ENCODE measurements at regions not wholly inside any gene's neighbourhood (a gene's known extent, or its start where the extent isn't known, plus 50 kb on each side); places are given as distances from the start of the nearest gene placed in this dataset.
"Not testable (repeated sequence)": the region's sequence is repeated elsewhere in the genome, so short reads cannot be mapped to it uniquely, and the experiment has no call there.

DNA sequence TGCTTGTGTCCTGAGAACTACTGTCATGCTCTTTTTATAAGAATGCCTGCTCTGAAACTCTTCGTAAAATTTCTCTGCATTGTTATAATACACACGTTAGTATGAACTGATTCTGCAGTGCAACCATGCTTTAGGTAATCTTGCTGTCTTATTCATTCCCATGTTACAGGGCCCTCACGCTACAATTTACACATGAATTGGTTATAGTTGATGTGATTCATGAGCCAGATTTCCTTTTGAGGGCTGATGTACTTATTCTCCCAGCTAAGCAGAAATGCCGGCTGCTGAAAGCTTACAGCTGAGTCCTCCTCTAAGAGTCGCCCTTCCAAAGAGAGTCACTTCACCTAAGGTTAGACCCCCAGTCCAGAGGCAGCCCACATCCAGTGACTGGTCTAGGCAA, 233.5 kb upstream of the PCSK5 start:
- in situ Hi-C loops (cut with HindIII; ENCODE audit: low sequenced_read_pairs) = no loop called here

DNA sequence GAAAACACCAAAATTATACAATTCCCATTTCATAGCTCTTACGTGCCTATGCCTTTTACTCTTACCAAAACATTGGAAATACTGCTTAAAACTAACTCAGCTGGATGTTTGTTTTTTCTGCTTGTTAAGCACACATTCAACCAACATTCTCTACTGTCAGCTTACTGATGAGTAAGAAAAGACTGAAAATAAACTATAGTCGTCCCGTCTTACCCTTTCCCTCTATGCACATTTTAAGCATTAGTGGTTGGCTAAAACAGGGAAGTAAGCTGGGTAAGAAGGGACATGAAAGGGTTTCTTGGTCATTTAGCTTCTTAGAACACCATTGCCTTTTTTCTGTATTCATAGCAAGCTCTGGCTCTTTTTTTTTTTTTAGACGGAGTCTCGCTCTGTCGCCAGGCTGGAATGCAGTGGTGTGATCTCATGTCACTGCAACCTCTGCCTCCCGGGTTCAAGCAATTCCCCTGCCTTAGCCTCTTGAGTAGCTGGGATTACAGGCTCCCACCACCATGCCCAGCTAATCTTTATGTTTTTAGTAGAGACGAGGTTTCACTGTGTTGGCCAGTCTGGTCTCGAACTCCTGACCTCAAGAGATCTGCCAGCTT, 232.1 kb upstream of the PCSK5 start:
- in situ Hi-C loops (cut with HindIII; ENCODE audit: low sequenced_read_pairs) = no loop called here

GRCh38 chr9:75664597-75664996, 225.9 kb upstream of the PCSK5 start:
- in situ Hi-C loops (cut with HindIII; ENCODE audit: low sequenced_read_pairs) = no loop called here

GRCh38 chr9:75666856-75667554, 223.5 kb upstream of the PCSK5 start:
- in situ Hi-C loops (cut with HindIII; ENCODE audit: low sequenced_read_pairs) = no loop called here

DNA sequence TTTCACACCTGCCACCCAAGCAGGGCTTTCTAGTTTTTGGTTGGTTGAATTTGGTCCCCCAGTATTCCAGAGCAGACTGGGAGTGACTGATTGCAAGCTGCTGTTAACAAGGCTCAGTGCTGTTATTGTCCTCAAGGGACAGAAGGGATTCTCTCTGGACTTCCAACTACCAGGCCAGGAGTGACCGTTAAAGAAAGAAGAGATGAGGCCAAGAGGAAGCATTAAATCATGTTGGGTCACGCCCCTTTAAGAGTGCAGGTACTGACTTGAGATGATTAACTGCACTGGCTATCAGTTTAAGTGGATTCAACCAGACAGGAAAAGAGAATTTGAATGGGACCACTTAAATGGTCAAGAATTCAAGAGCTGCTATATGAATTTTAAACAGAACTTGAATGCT, 220.8 kb upstream of the PCSK5 start:
- in situ Hi-C loops (cut with HindIII; ENCODE audit: low sequenced_read_pairs) = no loop called here

GRCh38 chr9:75671354-75671753, 219.1 kb upstream of the PCSK5 start:
- in situ Hi-C loops (cut with HindIII; ENCODE audit: low sequenced_read_pairs) = no loop called here

GRCh38 chr9:75672478-75672877, 218.0 kb upstream of the PCSK5 start:
- in situ Hi-C loops (cut with HindIII; ENCODE audit: low sequenced_read_pairs) = no loop called here

DNA sequence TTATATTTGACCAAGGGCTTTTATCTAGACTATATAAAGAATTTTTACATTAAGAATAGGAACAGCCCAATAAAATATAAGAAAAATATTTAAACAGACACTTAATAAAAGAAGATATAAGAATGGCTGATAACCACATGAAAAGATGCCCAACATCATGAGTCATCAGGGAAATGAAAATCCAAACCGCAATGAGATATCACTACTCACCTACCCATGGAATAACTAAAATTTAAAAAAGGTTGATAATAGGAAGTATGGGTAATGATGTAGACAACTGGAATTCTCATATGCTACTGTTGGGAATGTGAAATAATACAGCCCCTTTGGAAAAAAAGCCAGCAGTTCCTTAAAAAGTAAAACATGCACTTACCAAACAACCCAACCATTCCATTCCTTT, 206.9 kb upstream of the PCSK5 start:
- in situ Hi-C loops (cut with HindIII; ENCODE audit: low sequenced_read_pairs) = no loop called here

DNA sequence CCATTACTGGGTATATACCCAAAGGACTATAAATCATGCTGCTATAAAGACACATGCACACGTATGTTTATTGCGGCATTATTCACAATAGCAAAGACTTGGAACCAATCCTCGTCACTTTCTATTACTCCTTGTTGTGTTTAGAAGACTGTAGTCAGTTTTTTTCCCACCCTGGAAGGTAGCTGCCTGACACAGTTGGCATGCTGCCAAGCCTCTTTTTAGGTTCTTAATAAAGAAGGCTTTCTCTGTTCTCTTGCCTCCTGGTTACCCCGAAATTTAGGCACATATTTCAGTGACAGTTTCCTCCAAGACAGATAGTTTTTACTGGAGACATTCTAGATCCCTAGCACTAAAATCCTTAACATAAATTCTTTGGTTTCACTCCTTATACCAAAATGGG, 205.4 kb upstream of the PCSK5 start:
- in situ Hi-C loops (cut with HindIII; ENCODE audit: low sequenced_read_pairs) = no loop called here

- in situ Hi-C loops (cut with HindIII; ENCODE audit: low sequenced_read_pairs) = no loop called here
Observed at GRCh38 chr9:75687359-75687953, 203.0 kb upstream of the PCSK5 start.

DNA sequence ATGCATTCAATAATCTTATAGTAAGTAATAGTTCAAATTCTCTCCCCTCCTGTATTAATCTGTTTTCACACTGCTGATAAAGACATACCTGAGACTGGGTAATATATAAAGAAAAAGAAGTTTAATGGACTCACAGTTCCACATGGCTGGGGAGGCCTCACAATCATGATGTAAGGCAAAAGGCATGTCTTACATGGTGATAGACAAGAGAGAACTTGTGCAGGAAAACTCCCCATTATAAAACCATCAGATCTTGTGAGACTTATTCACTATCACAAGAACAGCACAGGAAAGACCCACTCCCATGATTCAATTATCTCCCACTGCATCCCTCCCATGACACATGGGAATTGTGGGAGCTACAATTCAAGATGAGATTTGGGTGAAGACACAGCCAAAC, 199.9 kb upstream of the PCSK5 start:
- in situ Hi-C loops (cut with HindIII; ENCODE audit: low sequenced_read_pairs) = not testable (repeated sequence)

DNA sequence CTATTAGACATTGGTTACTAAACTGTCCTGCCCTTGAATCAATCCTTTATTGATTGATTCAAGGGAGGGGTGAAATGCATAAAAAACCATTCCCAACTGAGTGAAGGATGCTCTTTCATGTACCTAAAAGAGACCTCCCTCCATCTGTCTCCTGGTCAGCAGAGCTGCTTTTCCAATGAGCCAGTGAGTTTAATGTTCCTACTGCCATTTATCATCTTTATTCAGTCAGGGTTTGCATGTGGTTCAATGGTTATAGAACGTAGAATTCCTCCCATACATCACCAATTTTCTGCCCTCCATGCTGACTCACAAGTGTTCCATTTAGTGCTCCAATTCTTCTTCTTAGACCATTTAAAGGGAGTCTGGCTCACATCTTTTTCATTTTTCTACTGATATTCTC, 199.1 kb upstream of the PCSK5 start:
- in situ Hi-C loops (cut with HindIII; ENCODE audit: low sequenced_read_pairs) = no loop called here

GRCh38 chr9:75692309-75692708, 198.2 kb upstream of the PCSK5 start:
- in situ Hi-C loops (cut with HindIII; ENCODE audit: low sequenced_read_pairs) = no loop called here

GRCh38 chr9:75695921-75696320, 194.6 kb upstream of the PCSK5 start:
- in situ Hi-C loops (cut with HindIII; ENCODE audit: low sequenced_read_pairs) = no loop called here

DNA sequence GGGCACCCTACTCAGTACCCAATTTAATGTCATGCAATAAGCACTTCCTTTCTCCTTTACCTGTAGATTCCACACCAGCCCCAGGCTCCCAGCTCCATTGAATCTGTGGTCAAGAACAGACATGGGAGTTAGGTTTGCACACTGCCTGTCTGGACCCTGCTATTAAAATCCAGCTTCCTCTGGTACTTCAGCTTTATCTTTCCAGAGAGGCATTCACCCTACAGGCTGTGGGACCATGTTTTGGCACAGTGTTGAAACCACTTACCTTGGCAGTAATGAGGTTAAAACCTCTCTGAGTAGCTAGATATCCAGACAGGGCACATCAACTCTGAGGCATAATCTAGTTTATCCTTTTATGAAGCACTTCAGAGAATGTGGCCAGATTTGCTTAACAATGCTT, 191.5 kb upstream of the PCSK5 start:
- in situ Hi-C loops (cut with HindIII; ENCODE audit: low sequenced_read_pairs) = no loop called here

DNA sequence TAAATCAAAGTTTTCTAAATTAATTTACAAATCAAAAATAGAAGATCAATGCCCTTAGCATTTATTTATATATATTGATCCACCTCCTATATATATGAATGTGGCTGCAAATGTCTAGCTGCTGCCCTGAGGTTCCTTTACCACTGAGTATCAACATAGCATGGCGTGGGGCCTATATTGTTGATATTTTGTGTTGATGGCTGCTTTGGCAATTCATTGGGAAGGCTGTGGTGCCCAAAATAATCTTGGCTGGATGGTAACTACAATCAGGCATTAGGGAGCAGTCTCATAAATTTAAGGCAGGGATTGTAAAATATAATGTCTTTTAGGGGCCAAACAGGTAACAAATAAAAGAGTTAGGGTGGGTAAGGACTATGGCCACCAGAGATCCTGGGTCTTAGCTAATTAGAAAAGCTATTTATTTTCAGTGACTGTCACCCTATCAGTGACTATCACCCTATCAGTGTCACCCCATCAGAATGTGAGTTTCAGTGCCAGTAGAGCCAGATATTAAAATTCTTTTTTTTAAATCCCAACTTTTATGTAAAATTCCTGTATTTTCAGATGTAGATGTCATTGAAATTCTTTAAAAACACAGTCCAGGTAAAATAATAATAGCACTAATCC, 190.7 kb upstream of the PCSK5 start:
- in situ Hi-C loops (cut with HindIII; ENCODE audit: low sequenced_read_pairs) = no loop called here

DNA sequence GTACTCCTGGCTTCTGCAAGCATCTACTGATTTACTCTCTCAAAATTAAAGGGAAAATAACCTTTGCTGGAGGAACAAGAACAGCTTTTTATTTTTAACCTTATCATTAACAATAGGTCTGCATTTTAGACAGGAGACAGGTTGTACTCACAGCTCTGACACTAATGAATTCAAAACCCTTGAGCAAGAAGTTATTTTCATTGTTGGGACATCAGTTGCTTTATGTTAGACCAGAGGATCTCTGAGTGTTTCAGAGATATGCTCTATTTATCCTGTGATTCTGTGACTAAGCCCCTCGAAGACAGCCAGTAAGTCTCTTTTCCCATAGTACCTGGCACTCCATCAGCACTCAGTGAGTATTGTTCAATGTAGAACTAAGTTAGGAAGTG, 190.2 kb upstream of the PCSK5 start:
- in situ Hi-C loops (cut with HindIII; ENCODE audit: low sequenced_read_pairs) = no loop called here

- in situ Hi-C loops (cut with HindIII; ENCODE audit: low sequenced_read_pairs) = no loop called here
Observed at GRCh38 chr9:75707191-75707590, 183.3 kb upstream of the PCSK5 start.

DNA sequence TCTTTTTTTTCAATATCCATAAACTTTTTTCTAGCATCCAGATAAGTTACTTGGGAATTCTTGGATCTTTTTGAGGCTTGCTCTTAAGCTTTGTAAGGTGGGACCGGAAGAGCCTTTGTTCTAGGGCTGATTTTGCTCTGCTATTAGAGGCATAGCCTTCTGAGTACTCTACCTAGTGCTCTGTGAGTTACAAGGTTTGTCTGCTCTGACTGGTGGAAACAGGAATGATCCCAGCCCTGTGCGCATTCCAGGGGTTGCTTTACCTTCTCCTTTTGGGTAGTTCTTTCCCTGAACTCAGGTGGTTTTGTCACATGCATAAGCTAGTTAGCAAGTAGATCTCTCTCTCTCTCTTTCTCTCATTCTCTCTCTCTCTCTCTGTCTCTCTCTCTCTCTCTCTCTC, 180.8 kb upstream of the PCSK5 start:
- in situ Hi-C loops (cut with HindIII; ENCODE audit: low sequenced_read_pairs) = no loop called here

DNA sequence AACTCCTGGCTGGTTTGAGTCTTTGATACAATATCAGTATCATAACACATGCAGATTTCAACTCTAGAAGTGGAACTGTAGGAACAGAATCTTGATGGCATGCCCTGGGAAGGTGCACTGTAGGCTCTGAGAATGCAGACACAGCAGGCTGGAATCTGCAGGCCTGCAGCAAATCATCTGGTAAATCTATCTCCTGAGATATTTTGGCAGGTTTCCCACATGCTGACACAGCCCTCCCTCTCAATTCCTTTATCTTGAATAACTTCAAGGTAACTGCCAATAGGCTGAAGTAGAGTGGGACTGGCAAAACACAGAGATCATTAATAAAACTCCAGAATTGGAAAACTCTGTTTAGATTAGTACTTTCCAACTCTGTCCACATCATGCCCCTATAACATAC, 177.8 kb upstream of the PCSK5 start:
- in situ Hi-C loops (cut with HindIII; ENCODE audit: low sequenced_read_pairs) = no loop called here

DNA sequence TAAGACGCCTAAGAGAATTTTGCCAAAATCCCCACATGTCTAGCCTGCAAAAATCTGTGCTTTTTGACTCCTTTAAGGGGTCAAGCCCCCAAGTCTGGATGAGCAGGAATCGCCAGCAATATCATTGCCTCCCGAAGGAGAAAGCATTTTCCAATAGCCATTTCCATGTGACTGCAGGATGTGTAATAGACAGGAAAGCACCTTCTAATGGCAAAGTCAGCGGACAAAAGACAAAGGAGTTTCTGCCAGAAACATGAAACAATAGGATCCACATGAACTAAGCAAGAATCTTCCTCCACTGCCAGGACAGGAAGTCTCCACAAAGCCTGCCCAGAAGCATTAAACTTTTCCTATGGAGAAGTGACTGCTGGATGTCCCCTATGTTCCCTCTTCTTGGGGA, 177.1 kb upstream of the PCSK5 start:
- in situ Hi-C loops (cut with HindIII; ENCODE audit: low sequenced_read_pairs) = no loop called here

DNA sequence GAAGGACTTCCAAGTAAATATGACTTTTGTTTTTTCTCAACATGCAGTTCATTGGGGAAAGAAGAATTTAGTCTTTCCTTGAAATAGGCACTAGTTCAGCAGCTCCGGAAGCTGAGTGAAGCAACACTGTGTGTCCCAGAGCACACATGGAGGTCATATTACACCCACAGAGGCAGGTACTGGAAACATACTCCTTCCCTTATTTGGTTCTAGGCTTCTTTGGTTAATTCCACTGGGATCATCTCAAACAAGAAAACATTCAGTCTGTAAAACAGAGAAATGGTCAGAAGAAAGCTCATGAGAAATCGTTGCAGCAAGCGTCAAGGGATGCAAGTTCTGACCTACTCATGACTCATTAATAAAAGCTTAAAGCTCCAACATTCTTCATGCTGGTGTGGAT, 175.1 kb upstream of the PCSK5 start:
- in situ Hi-C loops (cut with HindIII; ENCODE audit: low sequenced_read_pairs) = no loop called here

All from DLD1 (cell line).